ENCODE measurements at regions not wholly inside any gene's neighbourhood (a gene's known extent, or its start where the extent isn't known, plus 50 kb on each side); places are given as distances from the start of the nearest gene placed in this dataset.

DNA sequence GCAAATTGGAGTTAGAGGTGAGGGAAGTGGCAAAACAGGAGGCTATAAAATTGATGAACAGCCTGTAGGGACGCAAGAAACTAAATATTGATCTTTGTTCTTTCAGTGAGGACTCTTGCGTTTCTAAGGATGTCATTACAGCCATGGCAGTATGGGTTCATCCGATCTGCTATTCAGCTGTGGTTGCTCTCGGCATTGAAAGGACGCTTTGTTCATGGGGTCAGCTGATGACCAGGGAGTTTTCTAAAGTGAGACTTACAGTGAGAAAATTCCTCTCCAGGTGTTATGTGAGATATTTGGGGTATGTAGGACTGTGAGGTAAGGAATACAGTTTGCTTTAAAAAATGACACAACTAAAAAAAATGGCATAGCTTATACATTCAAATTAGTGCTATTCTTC is 52.7 kb upstream of the PELI1 start:
- no peak for TF ChIP-seq POLR2A (IDR thresholded peaks at IDR 0.05)
- TF ChIP-seq, protein P1, sequence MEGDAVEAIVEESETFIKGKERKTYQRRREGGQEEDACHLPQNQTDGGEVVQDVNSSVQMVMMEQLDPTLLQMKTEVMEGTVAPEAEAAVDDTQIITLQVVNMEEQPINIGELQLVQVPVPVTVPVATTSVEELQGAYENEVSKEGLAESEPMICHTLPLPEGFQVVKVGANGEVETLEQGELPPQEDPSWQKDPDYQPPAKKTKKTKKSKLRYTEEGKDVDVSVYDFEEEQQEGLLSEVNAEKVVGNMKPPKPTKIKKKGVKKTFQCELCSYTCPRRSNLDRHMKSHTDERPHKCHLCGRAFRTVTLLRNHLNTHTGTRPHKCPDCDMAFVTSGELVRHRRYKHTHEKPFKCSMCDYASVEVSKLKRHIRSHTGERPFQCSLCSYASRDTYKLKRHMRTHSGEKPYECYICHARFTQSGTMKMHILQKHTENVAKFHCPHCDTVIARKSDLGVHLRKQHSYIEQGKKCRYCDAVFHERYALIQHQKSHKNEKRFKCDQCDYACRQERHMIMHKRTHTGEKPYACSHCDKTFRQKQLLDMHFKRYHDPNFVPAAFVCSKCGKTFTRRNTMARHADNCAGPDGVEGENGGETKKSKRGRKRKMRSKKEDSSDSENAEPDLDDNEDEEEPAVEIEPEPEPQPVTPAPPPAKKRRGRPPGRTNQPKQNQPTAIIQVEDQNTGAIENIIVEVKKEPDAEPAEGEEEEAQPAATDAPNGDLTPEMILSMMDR (IDR thresholded peaks at IDR 0.05): no peak

Data from lower leg skin (tissue), 3 donors.